Left forelimb (tissue), 1 donor: ENCODE measurements at regions not wholly inside any gene's neighbourhood (a gene's known extent, or its start where the extent isn't known, plus 50 kb on each side); places are given as distances from the start of the nearest gene placed in this dataset.

Source experiments
- DNase-seq: peaks from one replicate; pipeline ENCODE4 v3.0.0-alpha.2; 2018; ENCODE audit warnings: low spot score

DNA sequence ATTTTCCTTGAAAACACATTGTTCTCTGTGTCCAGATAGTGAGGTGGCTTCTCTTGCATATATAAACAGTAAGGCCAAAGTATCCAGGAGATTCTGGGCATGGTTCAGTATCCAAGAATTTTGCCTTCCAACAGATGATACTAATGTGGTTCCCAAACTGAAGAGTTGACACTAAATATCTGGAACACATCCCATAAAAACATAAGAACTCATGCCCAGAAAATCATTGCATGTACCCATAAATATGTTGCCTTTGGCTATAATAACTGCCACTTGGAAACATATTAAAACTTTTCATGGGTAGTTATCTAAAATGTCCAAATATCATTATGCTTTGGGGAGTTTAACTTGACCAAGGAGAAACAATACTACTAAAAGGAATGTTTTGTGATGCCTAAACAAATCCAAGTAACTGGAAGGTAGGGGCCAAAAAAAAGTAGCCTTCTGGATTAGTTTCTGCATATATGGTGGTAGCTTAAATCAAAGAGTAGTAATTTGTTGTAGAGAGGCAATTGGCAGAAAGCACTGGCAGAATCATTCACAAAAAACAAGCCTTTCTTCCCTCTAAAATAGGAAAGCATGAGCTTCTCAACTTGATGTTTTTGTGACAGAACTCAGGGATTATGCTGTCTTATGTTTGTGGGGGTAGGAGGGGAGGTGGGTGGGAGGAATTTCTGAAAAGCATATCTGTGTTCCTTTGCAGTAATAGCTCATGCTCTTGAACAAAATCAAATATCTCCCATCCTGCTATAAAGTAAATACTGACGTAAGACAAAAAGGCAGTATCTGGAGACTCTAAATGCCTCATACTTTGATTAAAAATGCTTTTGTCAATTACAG lies 753.9 kb downstream of the TUSC7 start:
- DNase-seq, result no peak

GRCh38 chr3:117471831-117472230 lies 762.3 kb downstream of the TUSC7 start:
- no peak for DNase-seq

DNA sequence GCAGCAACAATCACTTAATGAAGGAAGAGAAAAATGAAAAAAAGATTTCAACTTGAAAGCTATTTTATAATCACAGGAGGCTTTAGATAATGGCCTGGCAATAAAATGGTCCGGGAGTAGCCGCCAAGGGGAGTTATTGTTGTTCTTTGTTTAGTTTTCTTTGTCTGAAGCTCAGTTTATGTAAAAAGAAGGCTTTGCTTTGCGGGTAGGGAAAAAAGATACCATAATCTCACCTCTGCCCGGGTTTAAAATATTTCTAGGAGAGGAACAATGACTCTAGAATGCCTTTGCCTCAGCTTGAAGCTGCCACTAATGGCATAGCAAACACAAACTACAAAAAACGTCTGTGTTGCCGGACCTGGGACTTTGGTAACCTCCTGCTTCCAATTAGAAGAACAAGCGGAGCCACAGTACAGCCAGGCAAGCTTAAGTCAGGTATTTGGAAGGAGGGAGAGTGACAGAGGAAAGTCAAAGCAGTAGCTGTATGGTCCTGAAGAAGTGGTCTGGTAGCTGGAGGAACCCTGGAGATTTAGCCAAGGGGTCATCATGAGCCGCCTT lies 764.5 kb downstream of the TUSC7 start:
- no peak for DNase-seq

DNA sequence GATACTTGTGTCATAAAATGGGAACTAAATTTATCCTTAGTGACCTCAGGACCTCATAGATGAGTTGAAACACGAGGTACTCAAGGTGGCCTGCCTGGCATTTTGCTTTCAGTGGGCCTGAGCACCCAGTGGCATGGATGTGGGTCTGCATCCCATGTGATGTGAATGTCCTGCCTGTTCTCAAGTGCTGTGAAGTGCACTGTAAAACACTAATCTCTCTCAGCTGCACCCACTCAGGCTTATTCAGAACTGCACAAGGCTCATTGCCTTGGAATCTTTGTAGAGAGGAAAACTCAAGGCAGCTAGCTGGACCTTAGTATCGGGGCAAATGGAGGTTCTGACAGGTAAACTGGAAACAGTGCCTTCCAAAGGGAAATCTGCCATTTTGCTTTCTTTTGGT lies 767.0 kb downstream of the TUSC7 start:
- no peak for DNase-seq

DNA sequence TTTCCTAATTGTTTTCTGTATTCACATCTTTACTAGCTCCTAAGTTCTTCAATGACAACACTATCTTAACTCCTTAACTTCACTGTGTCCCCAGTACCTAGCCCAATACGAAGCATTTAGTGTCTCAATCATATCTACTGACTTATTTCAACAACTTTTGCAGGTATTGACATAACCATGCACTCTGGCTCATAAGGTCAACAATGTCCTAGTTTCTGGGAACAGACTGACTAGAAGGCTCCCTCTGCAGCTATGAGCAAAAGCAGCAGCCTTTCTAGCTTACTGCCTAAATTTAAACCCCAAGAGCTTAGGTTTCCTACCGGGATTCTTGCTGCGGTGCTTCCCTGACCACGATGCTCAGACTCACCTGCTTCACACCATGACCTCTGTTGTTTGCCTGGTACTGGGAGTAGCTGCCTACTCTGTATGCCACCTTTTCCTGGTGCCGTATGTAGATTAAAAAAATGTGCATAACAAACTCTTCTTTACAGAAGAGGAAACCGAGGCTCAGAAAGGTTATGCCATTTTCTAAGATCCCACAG lies 767.7 kb downstream of the TUSC7 start:
- DNase-seq, result no peak

GRCh38 chr3:117479095-117479494 lies 769.5 kb downstream of the TUSC7 start:
- no peak for DNase-seq

- DNase-seq, result no peak
Observed at GRCh38 chr3:117480525-117480924, 770.9 kb downstream of the TUSC7 start.

- DNase-seq, result no peak
Observed at GRCh38 chr3:117480972-117481371, 771.4 kb downstream of the TUSC7 start.

DNA sequence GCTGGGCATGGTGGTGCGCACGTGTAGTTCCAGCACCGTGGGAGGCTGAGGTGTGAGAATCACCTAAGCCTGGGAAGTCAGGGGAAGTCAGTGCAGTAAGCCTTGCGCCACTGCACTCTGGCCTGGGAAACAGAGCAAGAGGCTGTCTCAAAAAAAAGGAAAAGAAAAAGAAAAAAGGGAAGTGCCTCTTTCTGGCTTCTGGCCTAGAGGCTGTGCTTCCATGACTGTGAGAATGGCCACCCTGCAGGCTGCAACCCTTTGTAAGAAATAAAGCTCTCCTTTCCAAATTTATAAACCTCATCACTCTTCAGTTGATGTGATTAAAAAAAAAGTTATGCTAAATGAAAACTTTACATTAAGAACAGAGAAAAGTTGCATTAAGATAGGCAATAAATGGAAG lies 774.3 kb downstream of the TUSC7 start:
- no peak for DNase-seq

GRCh38 chr3:117485841-117486240 lies 776.3 kb downstream of the TUSC7 start:
- DNase-seq, result no peak

- no peak for DNase-seq
Observed at GRCh38 chr3:117486719-117487716, 777.4 kb downstream of the TUSC7 start.

DNA sequence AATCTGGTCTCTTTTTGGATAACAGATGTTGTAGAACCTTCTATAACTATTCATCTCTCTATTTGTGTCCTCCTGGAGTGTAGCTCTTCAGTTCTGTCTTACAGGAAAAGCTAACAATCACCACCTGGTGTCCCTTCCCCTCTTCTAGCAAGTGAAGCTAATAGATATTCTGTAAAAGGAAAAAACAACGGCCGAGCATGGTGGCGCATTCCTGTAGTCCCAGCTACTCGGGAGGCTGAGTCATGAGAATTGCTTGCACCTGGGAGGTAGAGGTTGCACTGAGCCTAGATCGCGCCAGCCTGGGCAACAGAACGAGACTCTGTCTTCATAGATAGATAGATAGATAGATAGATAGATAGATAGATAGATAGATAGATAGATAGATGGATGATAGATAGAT lies 779.4 kb downstream of the TUSC7 start:
- no peak for DNase-seq

GRCh38 chr3:117489663-117490079 lies 780.1 kb downstream of the TUSC7 start:
- DNase-seq, result no peak

- DNase-seq, result no peak
Observed at GRCh38 chr3:117490716-117491115, 781.1 kb downstream of the TUSC7 start.

DNA sequence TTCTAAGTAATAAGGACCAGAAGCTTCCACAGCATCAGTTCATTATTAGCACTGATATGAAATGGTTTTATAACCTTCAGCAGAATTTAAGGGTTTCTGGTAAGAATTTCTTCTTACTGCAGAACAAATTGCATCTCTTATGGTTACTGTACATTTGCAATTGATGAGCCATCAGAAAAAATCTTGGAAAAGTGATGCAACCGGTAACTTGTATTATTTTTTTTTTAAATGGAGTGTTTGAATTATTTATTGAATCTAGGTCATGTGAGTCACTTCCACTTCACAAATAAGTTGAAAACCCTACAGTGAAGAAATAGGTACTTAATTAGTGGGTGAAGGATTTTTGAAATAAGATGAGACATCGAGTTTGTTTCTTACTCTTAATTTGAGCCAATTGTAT lies 786.0 kb downstream of the TUSC7 start:
- no peak for DNase-seq

DNA sequence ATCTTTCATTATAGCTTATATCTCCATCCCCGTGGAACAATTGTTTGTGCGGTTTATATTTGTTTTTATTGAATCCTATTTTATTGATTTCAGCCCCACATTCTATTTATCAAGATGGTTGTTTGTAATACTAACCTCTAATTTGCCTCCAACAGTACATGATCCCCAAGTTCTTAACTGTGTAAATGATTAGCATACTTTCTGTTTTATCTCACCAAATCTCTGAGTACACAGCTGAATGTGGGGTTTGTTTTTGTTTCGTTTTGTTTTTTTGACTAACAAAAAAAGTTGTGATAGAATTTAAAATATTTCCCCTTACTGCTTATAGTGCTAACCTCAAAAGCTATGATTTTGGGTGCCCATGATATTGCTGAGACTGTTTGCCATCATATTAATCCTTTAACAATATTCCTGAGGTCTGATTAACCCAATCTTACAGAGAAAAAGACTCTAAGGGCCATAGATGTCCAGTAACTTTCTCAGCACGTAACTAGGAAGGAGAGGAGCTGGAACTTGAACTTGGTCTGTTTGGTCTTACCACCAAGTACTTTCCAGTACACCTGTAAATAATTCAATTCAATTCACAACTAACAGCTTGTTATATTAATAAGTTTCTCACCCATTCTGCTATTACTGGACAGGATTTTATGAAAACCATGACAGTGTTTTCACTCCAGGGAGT lies 789.8 kb downstream of the TUSC7 start:
- DNase-seq, result no peak

- no peak for DNase-seq
Observed at GRCh38 chr3:117507958-117508357, 798.4 kb downstream of the TUSC7 start.

- DNase-seq, result no peak
Observed at GRCh38 chr3:117509858-117510257, 800.3 kb downstream of the TUSC7 start.

- no peak for DNase-seq
Observed at GRCh38 chr3:117510396-117510795, 800.8 kb downstream of the TUSC7 start.

DNA sequence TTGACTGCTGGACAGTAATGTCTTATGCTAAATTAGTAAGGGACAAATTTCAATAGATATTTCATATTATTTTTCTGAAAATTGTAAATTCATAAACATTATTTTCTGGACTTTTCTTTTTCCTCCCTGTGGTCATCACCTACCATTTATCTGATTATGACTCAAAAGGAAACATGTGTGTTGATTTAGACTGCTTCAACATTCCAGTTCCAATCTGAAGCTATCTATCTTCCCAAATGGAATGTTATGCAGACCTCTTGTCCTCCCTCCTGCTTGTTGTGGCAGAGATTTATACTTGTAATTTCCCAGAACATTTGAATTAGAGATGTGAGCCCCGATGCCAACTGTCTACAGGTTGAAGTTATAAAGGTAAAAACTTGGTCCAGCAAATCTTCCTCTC lies 803.4 kb downstream of the TUSC7 start:
- DNase-seq, result no peak

GRCh38 chr3:117515309-117515708 lies 805.7 kb downstream of the TUSC7 start:
- DNase-seq, result no peak

- DNase-seq, result no peak
Observed at GRCh38 chr3:117518364-117518763, 808.8 kb downstream of the TUSC7 start.
